Colon (tissue), 2 donors: ENCODE measurements at regions not wholly inside any gene's neighbourhood (a gene's known extent, or its start where the extent isn't known, plus 50 kb on each side); places are given as distances from the start of the nearest gene placed in this dataset.
"Not testable (repeated sequence)": the region's sequence is repeated elsewhere in the genome, so short reads cannot be mapped to it uniquely, and the experiment has no call there.

ENCODE experiments used
- FAIRE-seq: peaks from 2 replicates; lab custom pipeline; 2012; peaks lifted over from hg19 to GRCh38; lab: Jason Lieb, UNC
- donor health status: control.
- donor health status: control.

GRCh38 chr2:142714600-142714999, 162.9 kb upstream of the KYNU start:
- no peak for FAIRE-seq

GRCh38 chr2:142710336-142710735, 167.1 kb upstream of the KYNU start:
- no peak for FAIRE-seq

- no peak for FAIRE-seq
Observed at GRCh38 chr2:142707318-142707717, 170.1 kb upstream of the KYNU start.

- FAIRE-seq, result not testable (repeated sequence)
Observed at GRCh38 chr2:142702397-142702796, 175.1 kb upstream of the KYNU start.

- not testable (repeated sequence) for FAIRE-seq
Observed at GRCh38 chr2:142695350-142696257, 181.9 kb upstream of the KYNU start.

DNA sequence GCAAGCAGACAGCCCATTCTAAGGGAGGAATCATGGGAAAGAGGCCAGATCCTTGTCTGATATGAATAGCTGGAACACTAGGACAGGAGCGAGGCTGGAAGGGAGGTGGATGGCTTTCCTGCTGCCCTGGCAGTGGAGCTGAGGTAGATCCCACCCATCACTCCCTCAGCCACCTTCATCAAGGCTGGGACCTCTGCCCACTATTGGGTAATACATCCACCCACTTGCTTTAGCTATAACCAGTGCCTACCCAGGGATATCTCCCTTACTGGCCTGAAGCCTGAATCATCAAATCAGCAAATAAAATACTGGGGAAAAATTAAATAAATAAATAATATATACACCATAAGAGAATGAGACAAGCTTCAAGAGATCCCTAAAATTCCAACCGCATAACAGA, 183.2 kb upstream of the KYNU start:
- no peak for FAIRE-seq

DNA sequence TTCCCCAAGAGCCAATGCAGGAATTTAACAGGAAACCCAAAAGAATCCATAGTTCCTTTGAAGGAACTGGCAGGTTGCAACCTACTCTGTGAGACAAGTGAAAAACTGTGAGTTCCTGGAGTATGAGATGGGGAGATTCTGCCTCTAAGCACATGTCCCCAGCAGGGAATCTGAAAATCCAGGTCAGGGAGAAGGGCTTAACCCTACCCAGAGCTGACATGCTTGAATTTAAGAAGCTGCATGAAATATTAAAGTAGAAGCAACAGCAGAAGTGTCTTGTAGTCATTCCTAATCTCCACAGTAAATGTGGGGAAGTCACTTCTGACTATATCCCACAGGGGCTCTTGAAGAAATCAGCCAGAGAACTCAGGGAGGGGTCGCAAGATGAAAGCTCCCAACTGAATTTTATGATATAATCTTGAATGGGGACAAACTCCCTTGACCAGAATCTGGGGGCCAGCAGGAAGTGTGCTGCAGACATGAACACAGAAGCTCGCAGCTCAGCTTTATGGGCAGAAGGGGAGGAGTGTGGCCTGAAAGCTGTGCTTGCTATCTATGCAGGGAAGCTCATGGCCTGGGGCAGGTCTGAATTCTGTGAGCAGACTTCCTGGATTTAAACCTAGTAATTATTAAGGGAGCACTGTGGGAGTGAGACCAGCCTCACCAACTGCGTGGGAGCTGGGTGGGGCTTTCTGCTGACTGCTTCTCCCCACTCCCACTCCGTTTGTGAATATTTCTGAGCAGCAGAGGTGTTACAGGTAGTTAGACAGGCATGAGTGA, 184.1 kb upstream of the KYNU start:
- no peak for FAIRE-seq

DNA sequence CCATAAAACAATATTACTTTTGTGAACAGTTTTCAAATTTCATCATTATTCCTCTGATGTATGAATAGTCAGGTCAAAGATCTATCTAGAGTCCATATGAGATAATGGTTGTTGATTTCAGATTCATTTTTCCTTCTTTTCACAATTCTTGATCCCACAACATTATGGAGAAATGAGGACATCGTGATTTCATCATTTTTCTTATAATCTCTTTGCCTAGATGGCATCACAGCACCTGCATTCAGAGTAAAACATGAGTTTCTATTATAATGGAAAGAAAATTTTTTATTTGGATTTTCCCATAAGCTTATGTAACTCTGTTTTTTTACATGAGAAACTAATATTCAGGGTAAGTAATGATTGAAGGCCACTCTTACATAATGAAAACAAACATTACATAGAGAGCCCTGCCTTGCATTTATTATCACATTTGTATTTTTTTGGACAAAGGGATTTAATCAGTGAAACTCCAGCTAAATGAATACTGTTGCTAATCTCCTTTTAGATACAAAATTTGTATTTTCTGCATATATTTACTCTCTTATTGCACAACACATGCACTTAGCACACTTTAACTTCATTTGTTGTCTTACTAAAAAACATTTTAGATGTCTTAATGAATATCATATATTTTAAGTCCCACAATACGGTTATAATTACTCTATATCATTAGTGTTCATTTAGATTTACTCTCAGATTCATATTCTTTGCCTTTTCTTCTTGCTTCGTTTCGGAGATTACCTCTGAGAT, 188.4 kb upstream of the KYNU start:
- FAIRE-seq, result no peak

DNA sequence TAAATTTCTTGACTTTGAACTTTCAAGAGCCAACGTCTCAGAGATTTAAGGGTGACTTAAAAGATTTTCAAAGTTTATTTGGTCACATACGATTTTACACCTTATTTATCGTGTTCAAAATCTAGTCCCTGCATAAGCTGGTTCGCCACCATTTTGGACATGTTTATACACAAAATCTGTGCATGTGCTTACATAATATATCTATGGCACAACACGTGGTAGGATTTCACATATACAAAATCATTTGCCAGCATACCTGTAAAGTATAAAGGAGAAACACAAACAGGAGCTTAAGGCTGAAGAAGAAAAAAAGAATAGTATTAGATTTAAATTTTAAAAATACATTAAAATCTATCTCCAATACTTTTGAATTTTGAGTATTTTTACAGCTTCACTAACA, 190.0 kb upstream of the KYNU start:
- FAIRE-seq, result no peak

DNA sequence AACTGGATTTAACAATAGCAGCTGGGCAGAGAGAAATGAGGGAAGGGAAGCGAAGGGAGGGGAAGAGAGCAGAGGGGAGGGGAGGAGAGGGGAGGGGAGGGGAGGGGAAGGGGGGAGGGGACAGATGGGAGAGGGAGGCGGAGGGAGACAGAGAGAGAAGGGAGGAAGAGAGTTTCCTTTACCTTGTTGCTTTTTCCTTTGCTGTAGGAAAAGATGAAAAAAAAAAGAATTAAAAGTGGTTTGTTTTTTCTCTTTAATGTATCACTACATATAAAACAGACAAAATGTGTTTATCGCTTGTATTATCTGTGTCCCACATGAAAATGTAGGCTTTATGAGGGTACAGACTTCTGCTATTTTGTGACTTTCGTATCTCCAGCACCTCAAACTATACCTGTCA, 190.4 kb upstream of the KYNU start:
- no peak for FAIRE-seq

GRCh38 chr2:142684667-142685066, 192.8 kb upstream of the KYNU start:
- FAIRE-seq, result no peak

DNA sequence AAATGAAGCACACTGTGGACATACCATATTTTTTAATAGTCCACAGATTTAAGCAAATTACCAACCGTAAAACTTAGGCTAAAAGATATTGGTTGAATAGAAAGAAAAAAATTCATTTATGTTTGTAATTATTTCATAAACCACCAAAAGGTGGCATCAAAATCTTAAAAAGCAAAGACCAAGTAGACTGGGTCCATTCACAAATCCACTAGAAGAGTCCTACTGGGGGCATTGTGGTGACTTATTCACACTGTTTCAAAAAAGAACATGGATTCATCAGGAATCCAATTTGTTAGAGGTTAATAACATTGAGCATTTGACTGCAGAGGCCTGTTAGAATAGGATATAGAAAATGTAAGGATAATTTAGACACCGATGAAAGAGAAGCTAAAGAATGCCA, 194.9 kb upstream of the KYNU start:
- FAIRE-seq, result no peak

DNA sequence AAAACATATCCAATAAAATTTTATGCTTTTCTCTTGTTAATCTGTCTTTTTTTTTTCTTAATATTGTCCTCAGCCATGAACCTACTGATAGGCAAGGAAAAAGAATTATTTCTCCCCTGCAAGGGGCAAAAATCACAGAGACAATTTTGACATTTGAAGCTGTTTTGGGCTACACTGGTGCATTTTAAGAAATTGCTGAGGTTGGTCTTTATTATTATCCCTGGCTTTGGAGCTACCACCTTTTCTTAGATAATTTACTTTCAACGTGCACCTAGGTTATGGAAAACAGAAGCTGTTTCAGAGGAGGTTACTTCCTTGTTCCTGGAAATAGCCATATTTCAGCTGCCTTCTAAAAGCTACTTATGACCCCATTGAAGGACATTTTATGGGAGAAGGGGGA, 195.5 kb upstream of the KYNU start:
- FAIRE-seq, result no peak

DNA sequence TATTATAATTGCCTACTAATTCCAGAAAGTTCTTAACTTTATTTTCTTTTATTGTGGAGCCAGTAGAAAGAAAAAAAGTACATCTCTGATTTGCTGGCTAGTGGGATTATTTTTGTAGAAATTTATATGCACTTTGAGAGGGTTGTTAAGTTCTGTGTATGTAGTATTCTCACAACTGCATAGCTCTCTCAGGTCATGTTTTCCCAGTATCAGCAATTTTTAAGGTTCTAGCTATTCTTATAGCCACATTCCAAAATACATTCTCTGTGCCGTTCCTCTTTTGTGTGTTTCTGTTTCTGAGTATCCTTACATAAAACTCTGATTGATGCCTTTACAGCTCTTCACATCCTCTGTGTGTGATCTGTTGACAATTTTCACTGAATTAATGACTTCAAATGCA, 199.3 kb upstream of the KYNU start:
- no peak for FAIRE-seq

- FAIRE-seq, result no peak
Observed at GRCh38 chr2:142675398-142675797, 202.1 kb upstream of the KYNU start.

- FAIRE-seq, result no peak
Observed at GRCh38 chr2:142673836-142674235, 203.6 kb upstream of the KYNU start.

DNA sequence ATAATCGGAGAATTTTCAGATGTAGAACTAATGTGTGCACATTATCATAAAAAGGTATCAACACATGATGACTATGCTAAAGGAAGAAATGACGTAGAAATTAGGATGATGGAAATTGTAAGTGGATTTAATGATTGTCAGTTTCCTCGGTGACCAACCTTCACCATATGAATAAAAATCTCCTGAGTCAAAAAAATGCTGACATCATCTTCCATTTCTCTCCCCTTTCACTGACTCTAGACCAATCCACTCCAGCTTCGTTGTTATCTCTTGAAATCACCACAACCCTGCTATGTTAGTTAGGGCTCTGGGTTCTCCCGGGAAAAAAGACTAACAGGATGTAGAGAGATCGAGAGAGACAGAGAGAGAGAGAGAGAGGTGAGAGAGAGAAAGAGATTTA, 204.8 kb upstream of the KYNU start:
- no peak for FAIRE-seq

DNA sequence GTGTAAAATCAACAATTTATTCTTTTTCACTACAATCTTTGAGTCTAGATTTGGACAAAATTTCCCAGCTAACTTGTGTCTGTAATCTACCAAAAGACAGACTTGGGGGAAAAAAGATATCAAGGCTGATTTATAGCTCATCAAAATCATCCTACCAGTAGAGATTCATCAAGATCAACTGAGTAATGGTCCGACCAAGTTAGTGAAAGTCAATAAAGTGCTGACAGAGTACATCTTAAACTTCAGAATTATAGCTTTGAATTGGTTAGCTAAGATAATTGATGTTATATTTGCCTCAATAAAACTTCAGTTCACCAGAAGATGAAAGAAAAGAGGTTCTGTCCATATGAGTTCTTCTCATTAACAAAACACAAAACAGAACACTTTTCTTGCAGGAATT, 207.1 kb upstream of the KYNU start:
- FAIRE-seq, result no peak

DNA sequence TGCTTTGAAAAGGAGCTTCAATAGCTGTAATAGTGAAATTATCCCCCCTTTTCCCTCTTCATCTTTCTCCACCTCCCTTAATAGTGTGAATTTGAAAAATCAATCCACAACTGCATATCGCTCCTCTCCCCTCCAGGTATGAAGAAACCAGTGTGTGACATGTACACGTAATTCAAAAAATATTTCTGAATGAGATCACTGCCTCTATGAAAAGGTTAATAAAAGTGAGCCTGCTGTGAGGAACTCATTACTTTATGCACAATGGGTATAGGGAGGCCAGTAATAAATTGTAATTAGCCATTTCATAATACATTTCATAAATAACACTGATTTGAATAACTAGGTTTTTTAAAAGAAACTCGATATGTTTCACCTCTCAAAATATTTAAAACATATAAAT, 209.0 kb upstream of the KYNU start:
- no peak for FAIRE-seq

DNA sequence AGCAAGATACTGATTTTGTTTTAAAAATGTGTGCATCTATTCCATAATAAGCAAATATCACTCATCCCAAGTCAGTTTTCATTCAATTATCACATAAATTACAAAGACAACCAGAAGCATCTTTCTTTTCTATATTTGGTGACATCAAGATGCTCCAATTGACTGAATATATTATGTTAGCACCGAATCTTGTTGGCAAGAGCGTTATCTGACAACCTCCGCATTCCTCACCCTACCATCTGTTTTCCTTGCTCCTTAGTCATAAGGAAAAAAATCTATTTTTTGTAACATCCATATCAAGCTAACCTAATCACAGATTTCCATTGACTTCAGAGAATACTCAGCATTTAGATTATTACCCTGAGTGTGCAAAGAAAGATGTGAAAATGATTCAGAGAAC, 212.2 kb upstream of the KYNU start:
- FAIRE-seq, result no peak

DNA sequence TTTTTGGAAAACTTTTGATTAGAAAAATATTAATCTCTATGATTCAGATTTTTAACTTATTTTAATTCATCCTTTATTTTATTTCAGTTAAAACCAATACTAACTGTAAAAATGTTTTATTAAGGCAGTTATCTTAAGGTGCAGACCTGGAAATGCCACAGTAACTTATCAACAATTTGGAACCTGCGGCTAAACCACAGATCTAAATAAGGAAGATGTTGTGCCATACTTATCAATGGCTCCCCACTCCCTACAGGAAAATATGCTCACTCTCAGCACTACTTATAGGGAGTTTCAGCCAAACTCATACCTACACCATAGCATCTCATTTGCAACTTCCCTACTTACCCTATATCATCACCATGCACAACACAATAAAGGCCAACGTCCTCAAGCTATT, 226.9 kb upstream of the KYNU start:
- FAIRE-seq, result no peak

GRCh38 chr2:142649581-142649980, 227.9 kb upstream of the KYNU start:
- FAIRE-seq, result no peak

DNA sequence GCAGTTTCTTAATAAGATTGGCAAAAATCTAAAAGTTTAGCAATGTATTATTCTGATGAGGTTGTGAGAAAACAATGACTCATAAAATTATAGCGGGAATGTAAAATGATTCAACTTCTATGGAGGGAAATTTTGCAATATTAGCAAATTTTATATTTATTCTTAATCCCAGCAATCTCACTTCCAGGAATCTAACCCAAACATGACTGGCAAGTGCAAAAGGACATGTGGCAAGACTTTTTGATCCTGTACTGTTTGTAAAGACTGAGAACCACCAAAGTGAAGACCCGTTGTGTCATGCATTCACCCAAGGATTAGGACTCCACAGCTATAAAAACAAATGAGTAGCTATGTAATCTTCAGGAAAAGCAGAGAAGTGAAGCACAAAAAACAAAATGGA, 234.8 kb upstream of the KYNU start:
- no peak for FAIRE-seq
